ENCODE measurements at regions not wholly inside any gene's neighbourhood (a gene's known extent, or its start where the extent isn't known, plus 50 kb on each side); places are given as distances from the start of the nearest gene placed in this dataset.

DNA sequence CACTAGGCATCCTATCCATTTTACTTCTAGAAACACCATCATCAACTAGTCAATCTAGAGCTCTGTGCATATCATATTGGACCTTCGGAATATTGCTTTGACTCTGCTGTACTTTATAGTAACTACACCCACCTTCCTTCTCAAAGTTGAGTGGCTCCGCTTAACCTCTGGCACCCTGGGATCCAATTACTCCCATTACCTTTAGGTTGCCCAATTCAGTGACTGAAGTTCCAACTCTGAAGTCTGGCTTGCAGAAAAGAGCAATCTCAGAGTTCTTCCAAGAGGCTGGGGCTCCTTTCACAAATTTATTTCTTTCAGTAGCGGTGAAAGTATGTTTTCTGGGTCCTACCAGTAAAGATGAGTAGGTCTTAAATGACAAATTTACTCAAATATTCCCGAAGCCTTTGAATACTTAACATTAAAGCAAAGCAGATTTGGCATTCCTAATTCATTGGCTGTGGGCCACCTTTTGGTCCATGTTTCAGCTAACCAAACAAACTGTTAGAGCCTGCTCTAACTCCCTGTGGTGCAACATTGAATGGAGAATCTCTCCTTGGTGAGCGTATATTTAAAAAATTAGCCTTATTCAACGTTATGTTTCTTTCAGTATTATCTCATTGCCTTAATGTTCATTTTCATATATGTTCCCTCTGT, 1215.8 kb downstream of the RAPGEF2 start:
- DNase-seq (ENCODE audit: low spot score) = no peak
- in situ Hi-C loops (cut with MboI; ENCODE audit: low sequenced_read_pairs, unreplicated experiment) = no loop called here
- TF ChIP-seq, protein P1, sequence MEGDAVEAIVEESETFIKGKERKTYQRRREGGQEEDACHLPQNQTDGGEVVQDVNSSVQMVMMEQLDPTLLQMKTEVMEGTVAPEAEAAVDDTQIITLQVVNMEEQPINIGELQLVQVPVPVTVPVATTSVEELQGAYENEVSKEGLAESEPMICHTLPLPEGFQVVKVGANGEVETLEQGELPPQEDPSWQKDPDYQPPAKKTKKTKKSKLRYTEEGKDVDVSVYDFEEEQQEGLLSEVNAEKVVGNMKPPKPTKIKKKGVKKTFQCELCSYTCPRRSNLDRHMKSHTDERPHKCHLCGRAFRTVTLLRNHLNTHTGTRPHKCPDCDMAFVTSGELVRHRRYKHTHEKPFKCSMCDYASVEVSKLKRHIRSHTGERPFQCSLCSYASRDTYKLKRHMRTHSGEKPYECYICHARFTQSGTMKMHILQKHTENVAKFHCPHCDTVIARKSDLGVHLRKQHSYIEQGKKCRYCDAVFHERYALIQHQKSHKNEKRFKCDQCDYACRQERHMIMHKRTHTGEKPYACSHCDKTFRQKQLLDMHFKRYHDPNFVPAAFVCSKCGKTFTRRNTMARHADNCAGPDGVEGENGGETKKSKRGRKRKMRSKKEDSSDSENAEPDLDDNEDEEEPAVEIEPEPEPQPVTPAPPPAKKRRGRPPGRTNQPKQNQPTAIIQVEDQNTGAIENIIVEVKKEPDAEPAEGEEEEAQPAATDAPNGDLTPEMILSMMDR (IDR thresholded peaks at IDR 0.05; ENCODE audit: borderline replicate concordance, control extremely low read depth, extremely low read depth, insufficient read depth, missing control alignments) = no peak

DNA sequence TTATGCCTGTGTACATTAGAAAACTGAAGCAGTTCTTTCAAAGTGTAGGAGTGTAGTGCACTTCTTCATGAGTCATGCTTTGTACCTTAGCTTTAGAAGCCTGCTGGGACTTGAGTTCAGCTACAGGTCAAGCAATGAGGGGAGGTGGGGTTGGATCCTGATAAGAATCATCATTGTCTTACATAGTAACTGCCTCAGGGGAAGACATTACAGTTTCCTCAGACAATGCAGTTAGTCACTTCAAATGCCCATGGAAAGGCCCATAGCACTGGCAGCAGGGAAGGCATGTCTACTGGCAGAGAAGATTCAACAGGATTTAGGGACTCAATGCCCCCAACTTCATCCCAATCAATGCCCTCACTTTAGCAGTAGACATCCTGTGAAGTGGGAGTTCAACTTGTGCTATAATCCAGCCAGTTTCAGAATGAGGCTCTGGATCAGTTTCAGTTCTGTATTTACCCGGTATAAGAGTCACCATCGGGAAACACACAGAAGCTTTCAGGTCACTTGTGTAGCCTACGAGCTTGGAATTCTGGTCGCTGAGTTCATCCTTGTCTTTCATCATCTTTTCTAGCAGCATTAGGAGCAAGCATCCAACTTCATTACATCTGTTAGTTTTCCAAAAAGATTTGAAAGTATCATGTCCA, 1216.5 kb downstream of the RAPGEF2 start:
- in situ Hi-C loops (cut with MboI; ENCODE audit: low sequenced_read_pairs, unreplicated experiment) = no loop called here
- DNase-seq (ENCODE audit: low spot score) = no peak
- TF ChIP-seq, protein P1 (IDR thresholded peaks at IDR 0.05; ENCODE audit: borderline replicate concordance, control extremely low read depth, extremely low read depth, insufficient read depth, missing control alignments) = no peak

DNA sequence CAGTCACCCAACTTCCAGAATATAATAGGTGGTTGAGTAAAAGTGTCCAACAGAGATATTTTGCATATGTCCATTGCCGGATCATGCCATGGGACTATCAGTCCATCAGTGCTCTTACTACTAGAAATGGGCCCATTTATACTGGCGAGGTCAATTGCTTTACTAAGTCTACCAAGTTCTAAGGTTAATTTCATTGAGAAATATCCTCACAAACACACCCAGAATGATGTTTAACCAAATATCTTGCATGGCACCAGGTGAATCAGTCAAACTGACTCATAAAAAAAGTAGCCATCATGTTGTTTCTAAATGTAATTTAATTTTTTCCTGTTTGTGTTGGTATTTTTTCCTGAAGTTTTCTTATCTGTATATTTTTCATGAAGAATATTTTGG, 1217.0 kb downstream of the RAPGEF2 start:
- in situ Hi-C loops (cut with MboI; ENCODE audit: low sequenced_read_pairs, unreplicated experiment) = no loop called here
- DNase-seq (ENCODE audit: low spot score) = no peak
- TF ChIP-seq, protein P1 (IDR thresholded peaks at IDR 0.05; ENCODE audit: borderline replicate concordance, control extremely low read depth, extremely low read depth, insufficient read depth, missing control alignments) = no peak

GRCh38 chr4:160326110-160326509, 1223.2 kb downstream of the RAPGEF2 start:
- in situ Hi-C loops (cut with MboI; ENCODE audit: low sequenced_read_pairs, unreplicated experiment) = no loop called here
- TF ChIP-seq, protein P1 (IDR thresholded peaks at IDR 0.05; ENCODE audit: borderline replicate concordance, control extremely low read depth, extremely low read depth, insufficient read depth, missing control alignments) = no peak
- no peak for DNase-seq (ENCODE audit: low spot score)

GRCh38 chr4:160347197-160347596, 1244.3 kb downstream of the RAPGEF2 start:
- TF ChIP-seq, protein P1 (IDR thresholded peaks at IDR 0.05; ENCODE audit: borderline replicate concordance, control extremely low read depth, extremely low read depth, insufficient read depth, missing control alignments) = no peak
- in situ Hi-C loops (cut with MboI; ENCODE audit: low sequenced_read_pairs, unreplicated experiment) = no loop called here
- DNase-seq (ENCODE audit: low spot score) = no peak

DNA sequence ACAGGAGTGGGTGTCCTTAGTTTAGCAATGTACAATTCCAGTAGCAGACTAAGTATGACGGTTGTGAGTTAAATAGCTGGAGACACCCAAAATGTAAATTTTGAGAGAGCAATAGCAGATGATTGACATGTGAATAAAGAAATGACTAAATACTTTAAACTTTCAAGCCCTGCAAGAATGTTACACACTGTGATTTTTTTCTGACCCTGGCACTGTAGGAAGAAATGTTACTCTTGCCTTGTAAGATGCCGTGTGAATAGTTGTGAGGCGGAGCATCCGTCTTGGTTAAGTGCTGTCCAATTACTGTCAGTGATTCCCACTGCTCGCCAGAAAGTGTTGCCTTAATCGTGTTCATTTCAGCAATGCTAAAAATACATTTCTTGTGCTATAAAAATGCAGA, 1248.1 kb downstream of the RAPGEF2 start:
- DNase-seq (ENCODE audit: low spot score) = no peak
- in situ Hi-C loops (cut with MboI; ENCODE audit: low sequenced_read_pairs, unreplicated experiment) = no loop called here
- TF ChIP-seq, protein P1 (IDR thresholded peaks at IDR 0.05; ENCODE audit: borderline replicate concordance, control extremely low read depth, extremely low read depth, insufficient read depth, missing control alignments) = no peak

Data from GM13976 (cell line).